ENCODE measurements at regions not wholly inside any gene's neighbourhood (a gene's known extent, or its start where the extent isn't known, plus 50 kb on each side); places are given as distances from the start of the nearest gene placed in this dataset.

DNA sequence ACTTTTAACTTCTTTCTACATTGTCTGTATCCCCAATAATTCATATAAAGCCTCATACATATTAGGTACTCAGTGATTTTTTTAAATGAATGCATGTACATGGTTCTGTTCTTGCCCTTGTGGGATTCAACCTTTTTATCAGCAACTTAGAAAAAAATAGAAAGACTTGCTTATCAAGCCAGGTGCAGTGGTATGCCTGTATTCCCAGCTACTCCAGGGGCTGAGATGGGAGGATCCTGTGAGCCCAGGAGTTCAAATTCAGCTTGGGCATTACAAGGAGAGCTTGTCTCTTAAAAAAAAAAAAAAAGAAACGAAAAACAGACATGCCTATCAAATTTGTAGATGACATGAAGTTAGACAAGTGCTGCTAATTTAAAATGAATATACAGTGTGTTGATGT, 54.2 kb upstream of the MYCBP2 start:
- no peak for DNase-seq (ENCODE audit: low spot score)

DNA sequence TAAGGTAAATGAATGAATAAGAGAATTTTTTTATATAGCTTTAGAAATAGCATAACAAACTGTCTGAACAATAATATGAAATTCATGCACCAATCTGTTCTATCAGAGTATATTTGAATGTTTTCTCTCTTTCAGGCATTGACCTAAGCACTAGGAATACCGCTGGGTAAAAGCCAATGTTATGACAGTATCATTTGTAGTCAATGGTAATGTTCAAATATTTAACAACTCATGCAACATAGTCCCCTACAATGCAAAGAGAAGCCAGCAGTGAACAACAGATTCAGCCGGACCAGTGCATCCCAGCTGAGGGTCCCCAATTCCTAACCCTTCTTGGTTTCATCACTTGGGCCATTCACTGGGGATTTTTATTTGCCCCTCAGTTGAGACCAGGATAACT, 52.6 kb upstream of the MYCBP2 start:
- no peak for DNase-seq (ENCODE audit: low spot score)

DNA sequence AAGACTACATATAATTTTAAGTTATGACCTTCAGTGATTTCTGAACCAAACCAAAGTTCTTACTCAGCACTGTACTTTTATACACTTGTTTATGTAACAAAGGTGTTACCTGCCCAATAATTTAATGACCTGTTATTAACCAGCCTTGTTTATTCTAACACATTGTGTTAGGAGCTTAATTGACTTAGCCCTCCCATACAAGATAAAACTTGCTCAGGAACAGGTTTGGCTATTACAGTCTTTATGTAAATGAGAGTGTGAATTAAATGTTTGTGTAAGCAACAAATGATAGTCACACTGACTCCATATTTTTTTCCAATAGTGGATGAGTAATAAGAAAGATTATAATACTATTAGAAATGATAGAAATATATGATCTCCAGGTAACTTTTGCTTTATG, 51.8 kb upstream of the MYCBP2 start:
- no peak for DNase-seq (ENCODE audit: low spot score)

DNA sequence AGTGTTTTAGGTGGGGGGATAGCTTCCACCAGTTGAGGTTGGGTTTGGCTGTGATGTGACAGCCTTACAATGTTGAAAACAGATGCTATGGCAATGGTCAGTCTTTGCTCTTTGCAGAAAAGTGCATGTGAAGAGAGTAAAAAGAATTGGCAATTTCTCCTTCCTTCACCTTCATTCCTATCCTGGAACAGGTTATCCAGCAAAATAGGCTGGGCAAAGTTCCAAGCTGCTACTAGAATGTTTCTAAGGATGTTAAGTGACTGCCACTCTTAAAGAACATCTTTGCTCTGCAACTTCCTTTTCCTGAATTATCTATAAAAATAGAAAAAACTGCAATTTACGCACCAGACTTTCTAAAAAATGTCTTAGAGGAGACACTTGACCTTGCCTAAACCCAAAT, 50.1 kb upstream of the MYCBP2 start:
- DNase-seq (ENCODE audit: low spot score): no peak
